CD4-positive, alpha-beta T cell treated with Interferon alpha-2 for 1 hour (primary cell): ENCODE measurements at regions not wholly inside any gene's neighbourhood (a gene's known extent, or its start where the extent isn't known, plus 50 kb on each side); places are given as distances from the start of the nearest gene placed in this dataset.
"Not testable (repeated sequence)": the region's sequence is repeated elsewhere in the genome, so short reads cannot be mapped to it uniquely, and the experiment has no call there.

Experiments used
- DNase-seq, 2 donors: peaks; one replicate each; pipeline ENCODE4 v3.0.0-alpha.2; 2020 to 2022

DNA sequence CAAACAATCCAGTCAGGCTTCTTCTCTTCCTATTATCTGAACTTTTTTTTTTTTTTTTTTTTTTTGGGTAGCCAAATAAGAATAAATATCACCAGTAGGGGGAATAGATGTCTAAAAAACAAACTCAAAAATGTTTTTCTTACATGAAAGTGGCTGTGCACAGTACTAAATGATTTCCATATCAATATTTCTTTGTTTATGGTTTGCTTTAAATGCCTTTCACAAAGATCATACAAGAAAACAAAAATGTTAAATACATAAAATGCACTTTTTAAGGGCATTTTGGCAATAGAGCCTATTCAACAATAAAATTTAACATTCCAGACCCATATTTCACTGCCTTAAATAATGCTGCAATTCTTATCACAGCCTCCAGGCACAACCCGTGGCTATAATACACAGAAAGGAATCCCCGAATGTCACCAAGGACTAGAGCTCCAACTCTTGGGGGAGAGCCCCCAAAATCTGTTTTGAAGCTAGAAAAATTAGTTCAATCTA is 91.1 kb upstream of the TBCA start:
- no peak for DNase-seq

DNA sequence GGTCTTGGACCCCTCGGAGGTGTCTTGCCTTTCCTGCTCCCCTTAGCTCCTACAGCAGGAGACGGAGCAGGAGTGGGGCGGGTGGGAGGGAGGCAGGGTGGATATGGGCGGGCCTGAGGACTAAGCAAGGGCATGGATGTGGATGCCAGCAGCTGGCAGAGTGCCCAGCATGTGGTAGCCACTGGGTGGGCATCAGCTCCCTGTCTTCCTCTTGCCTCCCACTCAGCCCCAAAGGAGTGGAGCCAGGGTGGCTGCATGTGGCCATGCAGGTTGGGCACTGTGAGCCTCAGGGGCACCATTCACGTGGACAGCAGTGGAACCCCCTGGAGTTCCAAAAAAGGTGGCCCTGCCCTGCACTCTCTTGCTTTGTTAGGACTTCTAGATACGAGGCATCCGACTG is 90.1 kb upstream of the TBCA start:
- DNase-seq, result no peak

GRCh38 chr5:77864997-77865396 is 88.9 kb upstream of the TBCA start:
- peak; percentile 16 to 57 for DNase-seq

- DNase-seq, result no peak
Observed at GRCh38 chr5:77863181-77863580, 87.0 kb upstream of the TBCA start.

GRCh38 chr5:77861576-77861975 is 85.4 kb upstream of the TBCA start:
- DNase-seq, result no peak

DNA sequence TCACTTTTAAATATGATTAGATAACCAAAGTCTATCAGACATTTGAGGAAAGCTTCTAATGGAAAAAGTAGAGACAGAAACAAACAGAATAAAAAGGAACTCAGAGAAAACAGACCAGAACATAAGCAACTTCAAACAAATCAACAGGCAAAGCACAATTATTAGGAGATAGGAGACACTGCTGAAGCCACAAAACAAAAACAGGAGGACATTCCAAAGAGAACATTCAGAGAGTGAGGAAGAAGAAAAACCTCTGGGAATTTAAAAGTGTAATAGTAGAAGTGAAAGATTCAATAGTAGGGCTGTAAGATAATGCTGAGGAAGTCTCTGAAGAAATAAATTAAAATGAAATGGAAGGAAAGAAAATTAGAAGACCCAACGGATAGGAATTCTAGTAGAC is 83.2 kb upstream of the TBCA start:
- DNase-seq, result no peak

DNA sequence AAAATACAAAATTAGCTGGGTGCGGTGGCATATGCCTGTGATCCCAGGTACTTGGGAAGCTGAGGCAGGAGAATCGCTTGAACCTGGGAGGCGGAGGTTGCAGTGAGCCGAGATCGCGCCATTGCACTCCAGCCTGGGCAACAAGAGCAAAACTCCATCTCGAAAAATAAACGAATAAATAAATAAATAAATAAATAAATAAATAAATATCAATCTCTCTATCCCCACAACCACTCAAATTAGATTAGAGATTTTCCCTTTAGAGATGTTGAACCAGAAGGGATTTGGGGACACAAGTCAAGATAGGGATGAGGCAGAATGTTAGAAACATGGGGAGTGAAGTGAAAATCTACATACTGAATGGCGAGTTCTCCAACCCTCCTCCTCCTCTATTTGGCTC is 82.5 kb upstream of the TBCA start:
- DNase-seq, result not testable (repeated sequence)

- DNase-seq, result no peak
Observed at GRCh38 chr5:77855369-77855768, 79.2 kb upstream of the TBCA start.

- no peak for DNase-seq
Observed at GRCh38 chr5:77853353-77853907, 77.3 kb upstream of the TBCA start.

GRCh38 chr5:77852514-77853352 is 76.6 kb upstream of the TBCA start:
- peak; percentile 29 to 45 for DNase-seq

GRCh38 chr5:77852068-77852513 is 76.0 kb upstream of the TBCA start:
- no peak for DNase-seq

GRCh38 chr5:77851176-77852067 is 75.3 kb upstream of the TBCA start:
- DNase-seq, result no peak

DNA sequence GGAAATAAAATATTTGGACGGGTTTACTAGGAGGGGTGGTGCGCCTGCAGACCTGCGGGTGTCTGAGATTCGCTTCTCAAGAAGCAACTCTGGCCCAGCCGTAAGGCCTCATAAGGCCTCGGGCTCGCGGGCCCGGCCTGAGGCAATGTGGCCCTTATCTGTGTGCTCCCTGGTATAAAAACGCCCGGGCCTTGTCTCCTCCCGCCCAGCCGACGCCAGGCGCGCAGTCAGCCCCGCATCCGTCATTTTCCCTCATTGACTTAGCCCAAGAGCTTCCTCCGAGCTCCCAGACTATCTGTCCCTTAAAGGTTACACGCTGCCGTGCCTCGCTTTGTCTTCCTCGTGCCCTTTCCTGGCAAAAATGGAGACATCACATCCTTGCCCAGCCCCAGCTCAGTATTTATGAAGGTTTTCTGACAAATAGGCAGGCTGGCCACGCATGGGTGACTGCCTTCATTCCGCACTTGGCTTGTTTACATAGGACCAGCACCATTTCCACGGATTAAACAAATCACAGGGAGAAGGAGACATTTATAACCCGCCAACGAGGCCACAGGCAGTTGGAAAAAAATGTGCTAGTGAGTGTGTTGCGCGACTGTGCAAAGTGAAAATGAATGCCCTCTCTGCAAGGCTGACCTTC is 74.5 kb upstream of the TBCA start:
- no peak for DNase-seq

DNA sequence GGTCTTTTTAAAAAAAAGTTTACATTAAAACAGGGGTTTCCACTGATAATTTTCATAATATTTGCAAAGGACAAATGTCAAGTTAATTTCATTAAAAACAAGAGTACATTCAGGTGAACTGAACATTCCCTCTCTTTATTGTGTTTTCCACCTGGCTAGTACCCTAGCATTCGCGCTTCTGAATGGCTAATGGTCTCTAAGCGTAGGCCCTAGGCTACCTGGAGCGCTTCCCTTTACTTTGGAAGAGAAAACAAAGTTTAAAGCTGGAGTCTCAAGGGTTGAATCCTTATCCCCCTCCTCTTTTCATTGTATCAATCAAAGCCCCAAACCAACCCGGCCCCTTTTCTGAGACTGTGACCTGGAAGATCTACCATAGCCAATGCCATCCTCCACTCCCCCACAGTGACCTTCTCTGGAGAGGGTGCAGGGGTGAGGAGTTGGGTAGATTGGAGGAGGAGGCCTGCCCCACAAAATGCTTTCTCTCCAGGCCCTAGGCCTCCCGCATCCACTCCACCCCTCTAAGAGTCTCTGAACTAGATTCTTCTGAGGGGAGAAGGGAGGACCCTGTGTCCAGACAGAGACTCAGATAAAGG is 73.3 kb upstream of the TBCA start:
- no peak for DNase-seq

DNA sequence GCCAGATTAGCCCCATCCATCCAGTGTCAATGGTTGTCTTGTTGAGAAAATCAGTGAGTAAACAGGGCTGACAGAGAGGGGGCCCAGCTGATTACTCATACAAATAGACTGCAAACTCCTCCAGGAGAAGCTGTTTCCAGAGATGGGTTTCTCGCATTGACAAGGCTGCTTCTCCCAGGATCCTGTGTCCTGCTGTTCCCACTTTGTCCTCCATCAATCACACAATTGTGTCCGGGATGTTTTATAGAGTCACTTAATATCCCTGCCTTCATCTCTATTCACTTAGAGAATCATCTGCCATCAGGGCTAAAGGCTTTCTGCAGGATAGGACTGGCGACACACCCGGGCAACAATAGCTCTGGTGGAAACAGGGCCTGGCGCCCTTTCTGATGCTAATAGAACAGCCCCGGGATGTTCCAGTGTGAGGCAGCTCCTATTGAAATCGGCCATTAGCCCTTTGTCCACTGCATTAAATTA is 71.7 kb upstream of the TBCA start:
- DNase-seq, result no peak

GRCh38 chr5:77847129-77847460 is 71.0 kb upstream of the TBCA start:
- no peak for DNase-seq

- no peak for DNase-seq
Observed at GRCh38 chr5:77846422-77847128, 70.4 kb upstream of the TBCA start.

GRCh38 chr5:77845324-77845646 is 69.1 kb upstream of the TBCA start:
- DNase-seq, result no peak

DNA sequence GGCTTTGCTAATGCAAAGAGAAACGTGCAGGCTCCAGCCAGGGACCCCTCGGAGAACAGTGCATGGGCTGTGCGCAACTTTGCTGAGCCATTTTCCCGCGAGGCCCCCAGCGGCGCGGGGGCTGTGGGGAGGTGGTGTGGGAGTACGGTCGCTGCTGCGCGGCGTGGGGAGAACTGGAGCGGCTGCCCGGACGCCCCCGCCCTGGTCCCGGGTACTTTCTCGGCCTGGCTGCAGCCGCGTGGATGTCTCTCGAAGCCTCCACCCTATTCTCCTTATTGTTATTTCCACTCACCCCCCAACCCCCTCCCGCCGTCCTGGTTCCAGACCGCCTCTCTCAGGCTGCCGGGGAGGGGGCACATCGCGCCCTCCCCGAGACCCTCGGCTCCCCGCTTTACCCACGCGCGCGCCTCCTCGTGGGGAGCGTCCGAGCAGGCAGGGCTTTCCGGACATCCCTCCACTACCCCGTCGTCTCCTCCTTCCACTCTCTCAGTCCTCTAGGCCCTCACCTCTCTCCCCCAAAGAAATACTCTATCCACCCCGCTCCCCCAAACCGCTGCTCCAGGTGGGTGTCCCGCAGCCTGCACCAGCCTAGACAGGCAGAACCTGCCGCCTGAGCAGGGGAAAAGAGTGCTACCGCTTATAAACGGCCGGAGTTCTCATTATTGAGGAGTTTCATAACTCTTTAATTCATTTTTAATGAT is 68.6 kb upstream of the TBCA start:
- no peak for DNase-seq

GRCh38 chr5:77844373-77844622 is 68.2 kb upstream of the TBCA start:
- no peak for DNase-seq

- no peak for DNase-seq
Observed at GRCh38 chr5:77843570-77844372, 67.6 kb upstream of the TBCA start.
